Islet of Langerhans (tissue), 1 donor: ENCODE measurements at regions not wholly inside any gene's neighbourhood (a gene's known extent, or its start where the extent isn't known, plus 50 kb on each side); places are given as distances from the start of the nearest gene placed in this dataset.
"Not testable (repeated sequence)": the region's sequence is repeated elsewhere in the genome, so short reads cannot be mapped to it uniquely, and the experiment has no call there.

Experiments
- FAIRE-seq: peaks from one replicate; lab custom pipeline; 2011; peaks lifted over from hg19 to GRCh38; lab: Jason Lieb, UNC

DNA sequence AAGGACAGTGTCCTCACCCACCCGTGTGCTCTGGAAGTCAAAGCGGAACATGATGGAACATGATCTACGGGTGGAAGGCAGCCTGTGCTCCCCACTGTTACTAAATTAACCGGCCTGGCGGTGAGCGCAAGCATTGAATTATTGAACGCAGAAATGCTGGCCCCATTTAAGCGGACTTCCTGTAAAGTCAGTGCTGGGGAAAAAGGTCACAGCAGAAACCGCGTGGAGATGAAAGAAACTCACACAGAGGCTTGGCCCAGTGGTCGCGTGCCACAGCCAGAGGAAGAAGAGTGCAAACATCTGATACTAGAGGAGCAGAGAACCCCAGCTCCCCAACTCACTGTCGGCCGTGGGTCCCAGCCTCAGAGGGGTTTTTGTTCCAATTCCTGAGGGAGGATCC, 321.2 kb downstream of the ADGRD1 start:
- no peak for FAIRE-seq

DNA sequence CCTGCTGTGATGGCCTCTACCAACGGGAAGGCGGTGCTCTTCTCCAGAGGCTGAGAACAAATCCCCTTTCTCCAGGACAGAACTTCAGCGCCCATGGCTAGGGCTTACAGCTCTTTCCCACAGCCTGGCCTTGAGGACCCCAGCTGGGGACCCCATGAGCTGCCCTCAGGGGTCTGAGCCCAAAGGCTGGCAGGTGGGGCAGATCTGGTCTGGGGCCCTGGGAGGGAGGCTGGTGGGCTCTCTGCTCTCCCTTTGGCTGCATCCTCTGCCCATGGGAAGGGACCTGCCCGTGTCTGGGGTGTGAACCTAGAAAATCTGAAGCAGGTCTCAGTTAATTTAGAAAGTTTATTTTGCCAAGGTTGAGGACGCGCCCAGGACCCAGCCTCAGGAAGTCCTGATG, 322.1 kb downstream of the ADGRD1 start:
- FAIRE-seq, result no peak

DNA sequence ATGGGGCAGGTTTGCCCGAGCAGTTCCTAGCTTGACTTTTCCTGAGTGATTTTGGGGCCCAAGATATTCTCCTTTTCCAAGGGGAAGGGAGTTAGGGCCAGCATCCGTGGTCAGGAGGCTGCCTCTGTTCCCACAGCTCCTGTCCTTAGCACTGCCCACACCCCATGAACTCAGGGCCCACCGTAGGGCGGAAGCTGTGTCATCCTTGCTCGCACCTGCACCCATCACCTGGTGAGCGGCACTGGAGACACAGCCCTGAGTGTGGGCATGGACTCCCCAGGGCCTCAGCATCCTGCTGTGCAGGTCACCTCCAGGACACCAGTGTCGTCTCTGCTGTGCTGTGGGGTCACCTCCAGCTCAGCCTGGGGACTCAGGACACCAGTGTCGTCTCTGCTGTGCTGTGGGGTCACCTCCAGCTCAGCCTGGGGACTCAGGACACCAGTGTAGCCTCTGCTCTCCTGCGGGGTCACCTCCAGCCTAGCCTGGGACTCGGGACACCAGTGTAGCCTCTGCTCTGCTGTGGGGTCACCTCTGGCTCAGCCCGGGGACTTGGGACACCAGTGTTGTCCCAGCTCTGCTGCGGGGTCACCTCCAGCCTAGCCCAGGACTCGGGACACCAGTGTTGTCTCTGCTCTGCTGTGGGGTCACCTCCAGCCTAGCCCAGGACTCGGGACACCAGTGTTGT, 322.9 kb downstream of the ADGRD1 start:
- no peak for FAIRE-seq

DNA sequence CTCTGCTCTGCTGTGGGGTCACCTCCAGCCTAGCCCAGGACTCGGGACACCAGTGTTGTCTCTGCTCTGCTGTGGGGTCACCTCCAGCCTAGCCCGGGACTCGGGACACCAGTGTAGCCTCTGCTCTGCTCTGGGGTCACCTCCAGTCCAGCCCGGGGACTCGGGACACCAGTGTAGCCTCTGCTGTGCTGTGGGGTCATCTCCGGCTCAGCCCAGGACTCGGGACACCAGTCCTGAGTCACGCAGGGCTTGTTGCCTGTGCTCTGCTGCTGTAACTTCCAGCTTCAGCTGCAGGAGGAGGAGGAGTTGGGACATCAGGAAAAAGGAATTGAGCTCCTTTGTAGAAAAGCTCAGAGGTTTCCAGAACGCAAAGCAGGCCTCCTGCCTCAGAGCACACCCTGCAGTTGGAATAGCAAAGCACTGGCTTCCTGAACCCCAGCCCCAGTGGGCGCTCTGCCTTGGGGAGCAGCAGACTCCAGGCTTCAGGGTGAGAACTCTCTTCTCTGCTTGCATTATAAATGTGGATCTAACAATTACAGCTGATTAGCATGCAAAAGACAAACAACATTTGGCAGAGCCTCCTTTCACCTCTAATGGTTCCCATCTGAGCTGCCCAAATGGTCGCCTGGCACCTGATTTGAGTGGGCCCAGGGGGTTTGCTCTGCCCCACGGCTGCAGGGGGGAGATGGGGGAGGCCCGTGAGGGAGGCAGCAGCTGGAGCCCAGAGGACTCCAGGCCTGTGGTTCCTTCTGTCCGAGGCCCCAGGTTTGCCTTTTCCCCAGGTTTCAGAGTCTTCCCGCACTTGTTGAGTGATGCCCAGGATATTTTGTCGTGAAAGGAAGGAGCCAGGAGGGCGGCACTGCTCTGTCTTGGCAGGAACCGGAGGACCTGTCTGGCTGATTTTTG, 323.7 kb downstream of the ADGRD1 start:
- not testable (repeated sequence) for FAIRE-seq

DNA sequence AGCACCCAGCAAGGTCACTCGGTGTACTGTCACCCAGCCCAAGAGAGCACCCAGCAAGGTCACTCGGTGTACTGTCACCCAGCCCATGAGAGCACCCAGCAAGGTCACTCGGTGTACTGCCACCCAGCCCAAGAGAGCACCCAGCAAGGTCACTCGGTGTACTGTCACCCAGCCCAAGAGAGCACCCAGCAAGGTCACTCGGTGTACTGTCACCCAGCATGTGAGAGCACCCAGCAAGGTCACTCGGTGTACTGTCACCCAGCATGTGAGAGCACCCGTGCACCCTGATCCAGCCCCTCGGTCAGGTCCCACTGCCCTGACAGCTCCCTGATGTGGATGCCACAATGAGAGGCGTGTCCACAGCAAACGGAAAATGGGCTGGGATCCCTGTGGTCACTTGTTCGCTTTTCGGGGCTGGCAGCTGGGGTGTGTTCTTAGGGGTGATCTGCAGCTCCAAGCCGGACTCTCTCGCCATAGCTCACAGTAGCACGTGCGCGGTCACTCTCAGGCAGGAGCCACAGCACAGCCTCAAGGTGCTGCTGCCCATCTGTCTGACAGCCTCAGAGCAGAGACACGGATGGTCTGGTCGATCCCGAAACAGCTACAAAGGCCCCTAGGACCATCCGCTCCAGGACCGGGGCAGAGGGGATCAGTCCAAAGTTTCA, 324.9 kb downstream of the ADGRD1 start:
- not testable (repeated sequence) for FAIRE-seq

DNA sequence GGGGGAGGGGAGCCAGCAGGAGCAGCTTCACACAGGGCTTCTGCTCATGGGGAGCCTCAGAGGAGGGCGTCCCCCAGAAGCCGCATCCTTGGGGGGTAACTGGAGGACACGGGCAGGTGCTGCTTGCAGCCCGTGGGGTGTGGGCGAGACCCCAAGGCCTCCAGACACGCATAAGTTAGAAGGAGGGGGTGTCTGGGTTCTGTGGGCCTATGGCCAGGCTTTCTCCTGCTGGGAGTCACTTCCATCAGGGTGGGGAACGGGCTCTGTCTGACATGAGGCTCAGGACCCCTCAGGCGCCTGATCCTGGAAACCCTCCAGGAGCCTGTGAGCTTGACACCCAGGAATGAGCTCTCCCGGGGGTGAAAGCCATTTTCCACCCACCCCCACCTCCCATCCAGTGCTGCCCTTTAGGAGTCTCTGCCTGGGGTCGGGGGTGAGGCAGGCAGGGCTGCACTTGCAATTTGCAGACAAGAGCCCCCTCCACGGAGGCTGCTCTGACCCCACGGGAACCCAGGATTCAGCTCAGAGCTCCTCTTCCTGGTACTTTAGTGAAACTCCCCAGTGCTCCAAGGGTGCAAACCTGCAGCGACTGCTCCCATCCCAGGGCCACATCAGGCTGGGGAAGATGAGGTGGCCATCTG, 325.7 kb downstream of the ADGRD1 start:
- FAIRE-seq, result no peak

DNA sequence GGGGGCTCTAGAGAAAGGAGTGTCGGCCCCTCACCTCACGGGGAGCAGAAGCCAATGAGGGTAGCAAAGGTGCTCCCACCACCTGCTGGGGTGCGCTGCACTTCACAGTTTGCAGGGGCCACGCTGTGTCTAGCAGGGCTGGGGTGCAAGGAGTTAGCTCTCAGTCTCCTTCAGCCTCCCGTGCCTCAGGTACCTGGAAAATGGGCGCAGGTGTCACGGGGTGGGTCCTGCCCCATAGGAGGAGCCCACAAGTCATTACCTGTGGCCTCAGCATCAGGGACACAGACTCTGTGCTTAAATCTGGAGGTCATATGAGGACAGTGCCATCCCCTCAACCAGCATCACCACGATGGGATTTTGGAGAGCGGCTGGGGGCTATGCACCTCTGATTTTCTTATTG, 326.7 kb downstream of the ADGRD1 start:
- FAIRE-seq, result no peak

DNA sequence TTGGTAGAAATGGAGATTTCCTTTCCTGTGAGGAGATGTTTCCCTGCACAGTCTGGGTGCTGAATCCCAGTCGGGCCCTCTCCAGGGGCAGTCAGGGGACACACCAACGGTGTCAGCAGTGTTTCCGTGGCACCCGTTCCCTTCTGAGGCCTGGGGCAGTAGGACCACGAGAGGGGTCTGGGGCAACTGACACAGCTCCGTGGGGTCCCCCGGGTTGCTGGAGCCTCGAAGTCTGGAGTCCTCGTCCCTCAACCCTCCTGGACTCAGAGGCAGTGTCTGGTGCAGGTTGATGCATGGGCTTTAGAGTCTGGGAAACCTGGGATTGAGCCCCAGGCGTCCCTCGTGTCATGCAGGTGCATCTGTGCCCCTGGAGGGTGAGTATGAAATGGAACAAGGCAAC, 327.3 kb downstream of the ADGRD1 start:
- no peak for FAIRE-seq

DNA sequence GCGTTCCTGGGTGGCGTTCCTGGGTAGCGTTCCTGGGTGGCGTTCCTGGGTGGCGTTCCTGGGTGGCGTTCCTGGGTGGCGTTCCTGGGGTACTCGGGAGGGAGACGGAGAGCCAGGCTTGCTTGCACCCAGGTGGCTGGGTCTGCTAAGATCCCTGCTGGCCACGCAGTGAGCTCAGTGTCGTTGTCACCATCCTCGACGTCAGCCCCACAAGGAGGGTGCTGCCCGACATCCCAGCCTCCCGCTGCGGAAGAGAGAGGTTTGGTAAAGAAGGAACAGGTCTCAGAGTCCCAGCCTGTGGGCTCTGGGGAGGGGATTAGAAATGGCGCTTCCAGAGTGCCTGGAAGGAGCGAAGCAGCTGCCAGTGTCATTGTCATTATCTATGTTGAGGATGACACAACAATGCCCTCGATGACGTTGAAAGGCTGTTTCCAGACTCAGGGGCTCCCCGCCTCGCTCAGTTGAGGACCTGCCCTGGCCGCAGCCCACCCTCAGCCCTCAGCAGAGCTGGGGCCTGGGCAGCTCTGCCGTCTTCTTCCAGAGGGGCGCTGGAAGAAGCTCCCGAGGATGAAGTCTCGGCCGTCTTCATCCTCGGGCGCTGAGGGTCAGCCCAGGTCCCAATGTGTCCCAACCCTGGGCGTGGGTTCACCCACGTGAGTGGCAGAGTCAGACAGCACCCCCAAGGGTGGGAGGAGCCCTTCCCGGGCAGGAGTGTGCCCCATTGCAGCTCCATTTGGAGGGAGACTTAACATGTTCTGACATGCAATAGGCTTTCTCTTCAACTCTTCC, 328.8 kb downstream of the ADGRD1 start:
- FAIRE-seq, result no peak

DNA sequence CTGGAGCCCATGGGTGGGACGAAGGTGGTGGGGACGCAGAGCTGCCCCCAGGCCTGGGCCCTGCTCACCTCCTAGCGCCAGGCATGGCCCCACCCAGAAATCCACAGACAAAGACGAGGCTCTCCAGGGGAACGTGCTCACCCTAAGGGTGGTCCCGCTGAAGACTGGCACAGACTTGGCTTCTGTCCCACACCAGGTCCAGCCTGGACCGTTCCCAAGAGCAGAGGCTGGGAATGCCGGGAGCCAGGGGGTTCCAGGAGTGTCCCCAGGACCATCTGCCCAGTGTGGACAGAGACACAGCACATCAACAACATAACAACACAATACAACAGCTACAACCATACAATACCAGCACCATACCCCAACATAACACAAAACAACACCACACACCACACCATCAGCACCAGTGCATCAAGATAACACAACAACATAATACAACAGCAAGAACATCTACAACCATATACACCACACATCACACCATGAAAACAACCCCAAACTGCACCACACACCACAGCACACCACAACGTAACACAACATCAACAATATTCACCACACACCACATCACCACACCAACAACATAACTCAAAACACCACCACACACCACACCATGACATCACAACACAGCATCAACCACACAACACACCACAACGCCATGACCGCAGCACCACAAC, 329.6 kb downstream of the ADGRD1 start:
- no peak for FAIRE-seq

DNA sequence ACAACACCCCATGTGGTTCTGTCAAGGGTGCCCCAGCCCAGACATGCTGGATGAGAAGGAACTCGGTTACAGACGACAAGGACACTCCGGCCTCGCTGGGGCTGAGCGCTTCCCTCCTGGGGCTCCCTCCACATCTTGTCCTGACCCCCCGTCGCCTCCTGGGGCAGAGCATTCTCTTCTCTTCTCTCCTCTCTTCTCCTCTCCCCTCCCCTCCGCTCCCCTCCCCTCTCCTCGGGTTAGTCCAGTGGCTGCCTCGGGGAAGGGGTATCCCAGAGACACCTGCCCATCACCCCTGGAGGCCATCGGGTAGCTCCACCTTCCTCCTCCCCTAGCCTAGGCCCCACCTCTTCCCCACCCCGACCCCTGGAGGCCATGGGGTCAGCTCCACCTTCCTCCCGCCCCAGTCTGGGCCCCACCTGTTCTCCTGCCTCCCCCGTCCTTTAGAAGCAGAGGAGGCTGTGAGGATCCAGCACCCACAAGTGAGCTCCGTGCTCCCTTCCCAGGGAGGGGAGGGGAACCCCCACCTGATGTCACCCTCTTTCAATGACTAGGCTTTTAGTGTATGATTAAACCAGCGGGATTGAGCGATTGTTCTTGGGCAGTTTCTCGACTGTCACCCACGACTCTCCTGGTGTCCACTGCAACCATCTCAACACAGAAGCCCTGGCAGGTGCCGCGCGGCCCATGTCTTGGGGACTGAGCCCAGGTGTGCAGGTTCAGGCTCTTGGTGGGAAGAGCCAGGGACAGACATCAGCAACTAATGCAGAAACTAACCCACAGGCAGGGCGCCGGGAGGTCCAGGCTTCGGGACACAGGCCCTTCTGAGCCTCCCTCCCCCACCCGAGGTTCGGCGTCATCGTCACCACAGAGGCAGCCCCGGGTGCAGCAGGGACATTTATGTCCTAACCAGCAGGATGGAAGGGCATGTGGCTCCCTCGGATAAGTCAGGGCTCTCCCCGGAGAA, 330.4 kb downstream of the ADGRD1 start:
- FAIRE-seq, result not testable (repeated sequence)

DNA sequence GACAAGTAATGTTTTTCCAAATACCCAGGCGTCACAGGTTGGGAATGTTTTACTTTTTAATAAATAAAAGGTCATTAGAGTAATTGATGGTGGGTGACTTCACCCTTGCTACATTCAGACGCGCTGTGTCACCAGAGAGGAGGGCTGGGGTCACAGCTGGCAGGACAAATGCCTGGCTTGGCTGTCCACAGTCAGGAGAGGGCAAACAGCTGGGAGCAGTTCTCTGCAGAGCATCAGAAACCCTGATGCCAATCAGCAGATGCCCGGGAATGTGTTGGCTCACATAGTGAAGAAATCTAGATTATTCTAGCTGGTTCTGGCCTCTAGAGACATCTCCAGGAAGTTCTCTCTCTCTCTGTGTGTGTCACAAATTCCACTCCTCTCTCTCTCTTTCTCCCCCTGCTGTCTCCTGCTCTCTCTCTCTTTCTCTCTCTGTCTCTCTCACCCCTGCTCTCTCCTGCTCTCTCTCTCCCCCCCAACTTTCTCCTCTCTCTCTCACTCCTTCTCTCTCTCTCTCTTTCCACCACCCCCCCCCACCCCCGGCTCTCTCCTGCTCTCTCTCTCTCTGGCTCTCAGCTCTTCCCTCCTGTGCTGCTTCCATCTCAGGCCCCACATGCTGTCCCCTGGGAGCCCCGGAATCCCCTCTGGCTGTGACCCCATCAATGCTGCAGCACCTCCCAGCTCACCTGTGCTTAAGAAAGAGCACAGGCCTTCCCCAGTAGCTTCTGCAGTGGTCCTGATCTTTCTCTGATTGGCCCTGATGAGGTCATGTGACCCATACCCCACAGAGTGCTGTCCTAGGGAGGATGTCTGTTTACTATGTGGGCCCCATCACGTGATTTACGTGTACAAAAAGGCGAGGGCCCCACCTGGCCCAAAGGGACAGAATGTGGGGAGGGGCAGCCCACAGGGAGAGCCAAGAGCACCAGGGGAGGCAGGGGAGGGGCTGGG, 331.5 kb downstream of the ADGRD1 start:
- not testable (repeated sequence) for FAIRE-seq

DNA sequence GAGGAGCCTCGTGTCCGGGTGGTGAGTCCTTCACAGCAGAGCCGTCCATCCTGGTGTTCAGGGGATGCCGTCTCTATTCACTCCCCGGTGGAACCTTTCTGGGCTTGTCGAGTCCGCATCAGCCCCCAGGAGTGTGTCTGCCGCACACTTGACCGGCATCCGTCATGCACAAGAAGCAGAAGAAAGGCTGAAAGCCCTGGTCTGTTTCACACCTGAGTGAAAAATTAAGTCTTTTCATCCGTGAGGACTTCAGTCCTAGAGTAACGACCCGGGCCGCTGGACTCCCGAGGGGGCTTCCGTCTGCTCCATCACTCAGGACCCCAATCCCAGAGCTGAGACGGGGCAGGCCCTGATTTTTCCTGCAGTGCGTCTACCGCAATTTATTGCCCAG, 332.2 kb downstream of the ADGRD1 start:
- FAIRE-seq, result not testable (repeated sequence)

DNA sequence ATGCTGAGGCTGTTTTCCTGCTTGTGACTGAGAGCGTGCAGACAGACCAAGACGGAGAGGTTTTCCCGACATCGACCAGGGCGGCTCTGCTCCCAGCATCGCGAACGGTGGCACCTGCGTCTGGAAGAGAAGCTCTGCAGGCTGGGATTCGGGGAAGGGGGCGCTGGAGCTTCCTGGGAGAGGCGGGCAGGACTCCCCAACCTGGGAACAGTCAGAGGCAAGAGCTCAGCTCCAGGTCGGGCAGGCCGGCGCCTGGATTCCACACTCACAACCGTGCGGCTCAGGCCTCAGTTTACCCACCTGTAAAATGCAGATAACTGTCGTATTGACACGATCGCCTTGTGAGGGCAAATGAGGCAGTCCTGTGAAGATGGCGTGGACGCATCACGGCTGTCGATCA, 332.6 kb downstream of the ADGRD1 start:
- FAIRE-seq, result not testable (repeated sequence)

DNA sequence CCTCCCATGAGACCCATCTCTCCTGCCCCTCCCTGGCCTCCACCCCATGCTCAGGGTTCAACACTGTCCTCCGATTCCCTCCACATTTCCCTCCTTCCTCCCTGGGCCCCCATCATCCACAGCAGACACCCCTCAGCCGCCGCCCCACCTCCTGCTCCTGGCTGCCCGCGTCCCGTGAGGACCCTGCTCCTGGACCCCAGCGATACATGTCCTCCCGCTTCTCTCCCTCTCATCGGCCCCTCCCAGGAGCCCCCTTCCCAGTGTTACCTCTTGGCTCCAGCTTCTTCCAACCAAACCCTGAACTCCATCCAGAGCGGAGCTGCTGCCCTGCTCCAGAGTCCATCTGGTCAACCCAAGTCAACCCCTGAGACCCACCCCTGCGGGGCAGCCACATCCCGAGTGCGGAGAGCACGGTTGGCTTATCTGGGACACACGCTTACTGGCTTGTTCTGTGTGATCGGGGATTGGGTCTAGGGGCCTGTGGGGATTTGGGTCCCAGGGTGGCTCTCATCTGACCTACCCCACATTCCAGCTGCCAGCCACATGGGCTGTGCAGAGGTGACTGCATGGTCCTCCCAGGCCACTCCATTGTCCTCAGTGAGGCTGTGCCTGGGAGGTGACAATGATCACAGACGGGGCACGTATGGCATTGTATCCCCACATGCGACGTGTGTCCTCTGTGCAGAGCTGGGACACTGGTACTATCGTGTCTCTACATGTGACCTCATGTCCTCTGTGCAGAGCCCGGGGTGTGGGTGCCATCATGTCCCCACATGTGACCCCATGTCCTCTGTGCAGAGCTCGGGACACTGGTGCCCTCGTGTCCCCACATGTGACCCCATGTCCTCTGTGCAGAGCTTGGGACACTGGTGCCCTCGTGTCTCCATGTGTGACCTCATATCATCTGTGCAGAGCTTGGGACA, 333.6 kb downstream of the ADGRD1 start:
- FAIRE-seq, result no peak

DNA sequence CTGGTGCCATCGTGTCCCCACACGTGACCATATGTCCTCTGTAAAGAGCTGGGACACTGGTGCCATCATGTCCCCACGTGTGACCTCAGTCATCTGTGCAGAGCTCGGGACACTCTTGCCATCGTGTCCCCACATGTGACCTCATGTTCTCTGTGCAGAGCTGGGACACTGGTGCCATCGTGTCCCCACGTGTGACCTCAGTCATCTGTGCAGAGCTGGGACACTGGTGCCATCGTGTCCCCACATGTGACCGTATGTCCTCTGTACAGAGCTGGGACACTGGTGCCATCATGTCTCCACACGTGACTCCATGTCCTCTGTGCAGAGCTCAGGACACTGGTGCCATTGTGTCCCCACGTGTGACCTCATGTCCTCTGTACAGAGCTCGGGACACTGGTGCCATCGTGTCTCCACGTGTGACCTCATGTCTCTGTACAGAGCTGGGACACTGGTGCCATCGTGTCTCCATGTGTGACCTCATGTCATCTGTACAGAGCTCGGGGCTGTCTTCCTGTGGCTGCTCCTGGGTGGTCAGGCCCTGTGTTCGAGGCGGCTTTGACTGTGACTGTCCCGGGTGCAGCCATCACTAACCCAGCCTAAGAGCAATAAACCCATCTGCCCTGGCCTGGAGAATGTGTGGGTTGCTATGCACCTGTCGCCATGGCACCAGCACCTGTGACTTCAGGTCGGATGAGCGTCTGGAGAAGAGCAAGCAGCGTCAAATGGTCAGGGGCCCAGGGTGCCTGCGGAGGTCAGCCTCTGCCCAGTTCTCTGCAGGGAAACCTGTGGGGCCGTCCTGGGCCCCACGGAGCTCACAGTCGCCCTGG, 334.4 kb downstream of the ADGRD1 start:
- no peak for FAIRE-seq
